HCT116 (cell line): ENCODE measurements at regions not wholly inside any gene's neighbourhood (a gene's known extent, or its start where the extent isn't known, plus 50 kb on each side); places are given as distances from the start of the nearest gene placed in this dataset.

Experiments
- ATAC-seq: fragments of 200-7000 bp; cut with Tn5 transposase; 2 replicates; pipeline ENCODE4 v1.9.1; 2020; ENCODE audit warnings: mild to moderate bottlenecking, moderate library complexity
- BruUV-seq: library from RNA; stranded (reverse); fragments of 400-500 nt; replicated peaks from 2 replicates; lab custom pipeline; 2021; lab: Mats Ljungman, UMichigan
- CTCF ChIA-PET: fragments of 300-600 bp; sonication (Branson Sonifier 250); formaldehyde crosslinking; loops from one replicate; lab custom pipeline; 2021; ENCODE audit warnings: antibody characterized with exemption; lab: Charles Lee
- POLR2A ChIA-PET: fragments of 300-600, 350-600 bp; sonication (Branson Sonifier 250); formaldehyde crosslinking; loops from one replicate; lab custom pipeline; 2021; ENCODE audit warnings: antibody characterized with exemption; lab: Charles Lee
- RAD21 ChIA-PET, 2 experiments: fragments of 300-600 bp; sonication (Branson Sonifier 250); formaldehyde crosslinking; loops; one replicate each; lab custom pipeline; 2023; ENCODE audit warnings: low total read pairs in 2 of 2; ENCODE audit not compliant: uncharacterized antibody in 2 of 2, unreplicated experiment in 2 of 2, low non-redundant PET in 1 of 2; lab: Charles Lee
- DNase-seq: peaks from one replicate; pipeline ENCODE4 v3.0.0-alpha.2; 2010; ENCODE audit warnings: low read depth, low spot score
- H2AFZ ChIP-seq: fragments of 200-600 bp; shearing (Covaris generic), sonication (generic); 2 replicates; pipeline ENCODE4 v1.6.1; 2017; ENCODE audit warnings: low read depth, mixed run types, mixed read lengths, antibody characterized with exemption, low read length; ENCODE audit not compliant: poor library complexity, severe bottlenecking
- H3K27ac ChIP-seq: 2 replicates; pipeline ENCODE4 v1.5.1; 2012; ENCODE audit warnings: low read depth, low read length
- H3K27me3 ChIP-seq: fragments of 200-600 bp; sonication (generic); 2 replicates; pipeline ENCODE4 v1.6.1; 2016; ENCODE audit warnings: mixed run types, low read length, mixed read lengths; ENCODE audit not compliant: insufficient read depth
- H3K36me3 ChIP-seq, 2 experiments: fragments of 200-500 bp in 1 of 2; fragments of 200-600 bp in 1 of 2; sonication (Bioruptor generic) in 1 of 2; sonication (generic) in 1 of 2; 2 replicates each; pipeline versions ENCODE4 v1.5.1 to v1.6.1; 2014 to 2016; ENCODE audit warnings: low read length in 2 of 2, inconsistent platforms in 1 of 2, mixed read lengths in 1 of 2, mixed run types in 1 of 2; ENCODE audit not compliant: insufficient read depth in 2 of 2, control insufficient read depth in 1 of 2
- H3K4me1 ChIP-seq, 2 experiments: fragments of 200-600 bp in 1 of 2; sonication (generic) in 1 of 2; 2 replicates each; pipeline versions ENCODE4 v1.5.1 to v1.6.1; 2012 to 2017; ENCODE audit warnings: low read length in 2 of 2, inconsistent platforms in 1 of 2, mild to moderate bottlenecking in 1 of 2, mixed read lengths in 1 of 2, mixed run types in 1 of 2, moderate library complexity in 1 of 2; ENCODE audit not compliant: insufficient read depth in 2 of 2, control insufficient read depth in 1 of 2
- H3K4me2 ChIP-seq: fragments of 200-600 bp; sonication (generic); 2 replicates; pipeline ENCODE4 v1.6.1; 2017; ENCODE audit warnings: mixed run types, low read length, mixed read lengths
- H3K4me3 ChIP-seq, 2 experiments: fragments of 200-600 bp in 1 of 2; sonication (generic) in 1 of 2; replicated peaks in 1 of 2; 2 replicates each; pipeline ENCODE4 v1.5.1; 2011 to 2016; ENCODE audit warnings: low read length in 2 of 2, control low read depth in 1 of 2, low read depth in 1 of 2, mild to moderate bottlenecking in 1 of 2, mixed read lengths in 1 of 2, mixed run types in 1 of 2
- H3K79me2 ChIP-seq: fragments of 200-600 bp; sonication (generic); 2 replicates; pipeline ENCODE4 v1.6.1; 2017; ENCODE audit warnings: mild to moderate bottlenecking, mixed run types, low read length, moderate library complexity, mixed read lengths; ENCODE audit not compliant: insufficient read depth
- H3K9ac ChIP-seq: fragments of 200-600 bp; sonication (generic); 2 replicates; pipeline ENCODE4 v1.6.1; 2016; ENCODE audit warnings: low read length, mixed read lengths
- H3K9me2 ChIP-seq: fragments of 200-600 bp; sonication (generic), shearing (Covaris generic); 2 replicates; pipeline ENCODE4 v1.6.1; 2017; ENCODE audit warnings: mixed run types, mild to moderate bottlenecking, moderate library complexity; ENCODE audit not compliant: insufficient read depth
- H3K9me3 ChIP-seq, 2 experiments: fragments of 200-500 bp in 1 of 2; fragments of 200-600 bp in 1 of 2; sonication (Bioruptor generic) in 1 of 2; sonication (generic) in 1 of 2; 2 replicates each; pipeline ENCODE4 v1.6.1; 2014 to 2017; ENCODE audit warnings: low read length in 2 of 2, mixed read lengths in 2 of 2, inconsistent platforms in 1 of 2, low read depth in 1 of 2, mild to moderate bottlenecking in 1 of 2, mixed run types in 1 of 2, moderate library complexity in 1 of 2; ENCODE audit not compliant: control insufficient read depth in 1 of 2, insufficient read depth in 1 of 2
- H4K20me1 ChIP-seq: fragments of 200-600 bp; sonication (generic), shearing (Covaris generic); 2 replicates; pipeline ENCODE4 v1.6.1; 2017; ENCODE audit warnings: mixed run types, mild to moderate bottlenecking, moderate library complexity; ENCODE audit not compliant: insufficient read depth
- CBX3 ChIP-seq: IDR thresholded peaks from 2 replicates; pipeline ENCODE4 v1.6.1; 2012; ENCODE audit warnings: low read depth
- CEBPB ChIP-seq: IDR thresholded peaks from 2 replicates; pipeline ENCODE4 v1.6.1; 2012; ENCODE audit warnings: low read depth
- CTCF ChIP-seq, 3 experiments: fragments of 200-600 bp in 1 of 3; sonication (generic) in 1 of 3; IDR thresholded peaks in 2 of 3; conservative IDR thresholded peaks in 1 of 3; 2 replicates each; pipeline ENCODE4 v1.5.1; 2012 to 2017; ENCODE audit warnings: low read depth in 2 of 3, low read length in 2 of 3, antibody characterized with exemption in 1 of 3, borderline replicate concordance in 1 of 3, control low read depth in 1 of 3, mild to moderate bottlenecking in 1 of 3, mixed read lengths in 1 of 3, mixed run types in 1 of 3, moderate library complexity in 1 of 3; ENCODE audit not compliant: insufficient read depth in 1 of 3
- EGR1 ChIP-seq: IDR thresholded peaks from 2 replicates; pipeline ENCODE4 v1.6.1; 2012; ENCODE audit warnings: low read depth
- ELF1 ChIP-seq: IDR thresholded peaks from 2 replicates; pipeline ENCODE4 v1.6.1; 2012; ENCODE audit warnings: low read depth, borderline replicate concordance
- EZH2phosphoT487 ChIP-seq: fragments of 200-600 bp; IDR thresholded peaks from 2 replicates; pipeline ENCODE4 v1.6.1; 2018; ENCODE audit warnings: antibody characterized with exemption, borderline replicate concordance
- JUND ChIP-seq: IDR thresholded peaks from 2 replicates; pipeline ENCODE4 v1.6.1; 2012
- POLR2AphosphoS5 ChIP-seq: IDR thresholded peaks from 2 replicates; pipeline ENCODE4 v1.6.1; 2011; ENCODE audit warnings: mild to moderate bottlenecking, low read depth, low read length, moderate library complexity
- REST ChIP-seq: IDR thresholded peaks from 2 replicates; pipeline ENCODE4 v1.6.1; 2012; ENCODE audit warnings: low read depth
- SIN3A ChIP-seq: IDR thresholded peaks from 2 replicates; pipeline ENCODE4 v1.6.1; 2012; ENCODE audit warnings: low read depth
- SP1 ChIP-seq: IDR thresholded peaks from 2 replicates; pipeline ENCODE4 v1.6.1; 2012; ENCODE audit warnings: low read depth
- SRF ChIP-seq: IDR thresholded peaks from 2 replicates; pipeline ENCODE4 v1.6.1; 2012; ENCODE audit warnings: low read depth
- TCF7L2 ChIP-seq: IDR thresholded peaks from 2 replicates; pipeline ENCODE4 v1.7.0; 2011; ENCODE audit warnings: borderline replicate concordance, inconsistent platforms; ENCODE audit not compliant: insufficient read depth, insufficient read length; ENCODE audit errors: extremely low read depth
- YY1 ChIP-seq: IDR thresholded peaks from 2 replicates; pipeline ENCODE4 v1.6.1; 2011; ENCODE audit warnings: low read length, low read depth, moderate library complexity, mild to moderate bottlenecking; ENCODE audit not compliant: insufficient replicate concordance; ENCODE audit errors: extremely low read depth
- ZBTB33 ChIP-seq: IDR thresholded peaks from 2 replicates; pipeline ENCODE4 v1.6.1; 2011; ENCODE audit warnings: mild to moderate bottlenecking, low read length, moderate library complexity; ENCODE audit not compliant: insufficient replicate concordance; ENCODE audit errors: extremely low read depth
- ZNF274 ChIP-seq: fragments of 200-500 bp; sonication (Bioruptor generic); IDR thresholded peaks from 2 replicates; pipeline ENCODE4 v1.6.1; 2014; ENCODE audit warnings: mild to moderate bottlenecking, low read depth, low read length, inconsistent platforms
- intact Hi-C: fragments of 100-400 bp; cut with micrococcal nuclease; formaldehyde crosslinking; loops from 2 replicates; pipeline ENCODE4 v1.10.0; 2022

GRCh38 chrX:40863671-40864070 lies 128.3 kb upstream of the MED14 start:
- ATAC-seq (no peak), DNase-seq (no peak)
- no peaks in the 10 kb centered on the region for H4K20me1 ChIP-seq
- no peaks in the 10 kb centered on the region for H3K27me3 ChIP-seq
- no peaks in the 10 kb centered on the region for H3K79me2 ChIP-seq
- peaks cover 10 to 17% of the 10 kb centered on the region in 2 experiments for H3K4me1 ChIP-seq
- intact Hi-C loops = no loop called here
- ChIA-PET CTCF (no interaction called here), RAD21 (no interaction called here), POLR2A (no interaction called here)
- H2AFZ ChIP-seq = no peak overlapping the region
- no TSS peak for BruUV-seq
- no peak for TF ChIP-seq CEBPB
- no peak for TF ChIP-seq SIN3A
- TF ChIP-seq POLR2AphosphoS5 = no peak
- TF ChIP-seq SRF = no peak
- no peak for TF ChIP-seq CTCF (IDR thresholded peaks at IDR 0.05 in 2 of 3, conservative IDR thresholded peaks at IDR 0.05 in 1 of 3; ENCODE audit: borderline replicate concordance in 1 of 3, insufficient read depth in 1 of 3, low read depth in 2 of 3, low read length in 2 of 3)
- TF ChIP-seq YY1 = no peak
- no peak for TF ChIP-seq ZNF274
- no peak for TF ChIP-seq EGR1
- TF ChIP-seq EZH2phosphoT487 = no peak
- no peak for TF ChIP-seq REST
- no peak for TF ChIP-seq CBX3
- TF ChIP-seq ELF1 = no peak
- TF ChIP-seq TCF7L2 = no peak
- no peak for TF ChIP-seq ZBTB33
- TF ChIP-seq JUND = no peak
- TF ChIP-seq SP1 = no peak
- no peaks in the 10 kb centered on the region for H3K9me3 ChIP-seq
- no peaks in the 10 kb centered on the region for H3K9me2 ChIP-seq
- no peaks in the 10 kb centered on the region for H3K36me3 ChIP-seq
- H3K9ac ChIP-seq = no peak overlapping the region
- H3K4me3 ChIP-seq = no peak overlapping the region
- H3K4me2 ChIP-seq = no peak overlapping the region
- no peak overlapping the region for H3K27ac ChIP-seq
